NB4 (cell line): ENCODE measurements at regions not wholly inside any gene's neighbourhood (a gene's known extent, or its start where the extent isn't known, plus 50 kb on each side); places are given as distances from the start of the nearest gene placed in this dataset.

ENCODE experiments used
- CTCF ChIP-seq: IDR thresholded peaks from one replicate; pipeline ENCODE4 v1.5.1; 2012; ENCODE audit warnings: low read depth, low read length
- MAX ChIP-seq: IDR thresholded peaks from 2 replicates; pipeline ENCODE4 v1.6.1; 2011; ENCODE audit warnings: low read depth, low read length
- POLR2A ChIP-seq: IDR thresholded peaks from 2 replicates; pipeline ENCODE4 v1.6.1; 2011; ENCODE audit warnings: mild to moderate bottlenecking; ENCODE audit not compliant: insufficient read length; ENCODE audit errors: extremely low read depth

- no peak for TF ChIP-seq CTCF
- TF ChIP-seq POLR2A: no peak
- TF ChIP-seq MAX: no peak
Measured at GRCh38 chr7:118496138-118496644, 271.7 kb downstream of the ANKRD7 start.
